Activated T-helper 1 cell treated with Interleukin-2 at 50 U/mL for 16 hours (primary cell): ENCODE measurements at regions not wholly inside any gene's neighbourhood (a gene's known extent, or its start where the extent isn't known, plus 50 kb on each side); places are given as distances from the start of the nearest gene placed in this dataset.

ENCODE experiments used
- DNase-seq: peaks from one replicate; pipeline ENCODE4 v3.0.0-alpha.2; 2020; ENCODE audit warnings: low read depth

DNA sequence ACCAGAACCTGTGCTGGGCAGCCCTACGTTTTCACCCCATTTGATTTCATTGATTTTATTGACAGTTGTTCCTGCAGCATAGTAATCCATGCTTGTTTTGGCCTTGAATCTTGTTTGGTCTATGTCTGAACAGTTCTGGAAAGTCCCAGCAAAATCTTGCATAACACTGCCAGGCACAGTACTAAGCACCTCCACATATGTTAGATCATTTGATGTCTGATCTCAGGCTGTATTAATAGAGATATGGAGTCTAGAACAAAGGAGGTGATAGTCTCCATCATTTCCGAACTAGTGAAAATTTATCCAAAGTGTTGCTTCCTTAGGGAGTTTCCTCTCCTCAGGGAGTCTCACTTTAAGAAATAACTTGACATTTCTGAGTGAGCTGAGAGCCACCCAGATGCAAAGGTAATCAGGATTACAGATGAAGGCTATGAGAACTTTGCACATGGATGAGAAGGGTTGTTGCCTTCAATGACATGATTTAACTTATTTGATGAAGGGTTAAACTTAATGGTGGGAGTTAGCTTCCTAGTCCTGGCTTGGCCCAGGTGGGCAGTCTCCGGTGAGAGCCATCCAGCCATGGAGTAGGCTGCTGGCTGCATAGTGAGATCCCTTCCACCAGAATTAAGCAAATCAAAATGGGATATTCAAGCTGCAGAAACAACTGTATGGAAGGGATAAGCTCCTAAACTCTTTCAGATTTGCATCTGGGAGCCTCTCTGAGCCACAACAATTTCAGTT is 173.8 kb upstream of the MVB12B start:
- no peak for DNase-seq

- no peak for DNase-seq
Observed at GRCh38 chr9:126153382-126153781, 173.2 kb upstream of the MVB12B start.

DNA sequence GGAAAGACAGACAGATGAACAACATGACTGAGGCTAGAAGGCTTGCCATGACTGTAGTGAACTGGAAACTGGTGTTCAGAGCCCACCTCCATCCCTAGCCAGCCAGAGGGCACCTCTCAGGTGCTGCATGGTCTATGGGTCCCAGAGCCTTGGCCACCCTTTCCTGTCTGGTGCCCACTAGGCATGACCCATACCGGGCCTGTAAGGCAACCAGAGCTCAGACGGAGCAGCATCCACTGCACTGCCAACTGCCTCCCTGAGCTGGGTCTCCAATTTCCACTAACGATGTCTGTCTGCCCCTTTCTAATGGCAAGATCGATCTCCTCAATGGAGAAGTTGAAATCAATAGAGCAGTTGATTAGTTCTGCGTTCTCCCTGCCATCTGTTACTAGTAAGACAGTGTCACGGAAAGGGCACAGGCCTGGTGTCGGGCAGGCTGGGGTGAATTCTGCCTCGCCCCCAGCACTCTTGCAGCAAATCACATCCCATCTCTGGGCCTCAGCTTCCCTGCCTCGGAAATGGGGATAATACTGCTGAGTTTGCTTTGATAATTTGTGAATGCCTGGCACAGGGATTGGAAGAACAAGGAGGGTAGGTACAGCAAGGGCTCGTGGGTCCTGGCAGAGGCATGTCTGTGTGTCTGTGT is 172.3 kb upstream of the MVB12B start:
- no peak for DNase-seq

DNA sequence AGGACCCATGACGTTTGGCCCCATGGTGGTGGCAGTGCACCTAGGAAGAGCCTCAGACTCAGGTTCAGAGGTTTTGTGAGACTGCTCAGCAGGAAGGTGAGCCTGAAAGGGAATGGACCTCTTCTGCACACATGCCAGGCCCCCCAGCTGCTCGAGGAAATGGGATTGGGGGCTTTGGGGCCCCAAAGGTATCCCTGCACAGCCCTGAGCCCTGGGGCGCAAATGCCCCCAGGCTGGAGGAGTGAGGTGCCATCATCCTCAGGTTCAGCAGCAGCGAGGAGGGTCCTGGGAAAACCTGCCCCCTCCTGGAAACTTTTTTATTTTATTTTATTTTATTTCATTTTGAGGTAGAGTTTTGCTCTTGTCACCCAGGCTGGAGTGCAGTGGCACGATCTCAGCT is 171.8 kb upstream of the MVB12B start:
- DNase-seq: no peak

- DNase-seq: no peak
Observed at GRCh38 chr9:126155756-126156664, 170.6 kb upstream of the MVB12B start.

DNA sequence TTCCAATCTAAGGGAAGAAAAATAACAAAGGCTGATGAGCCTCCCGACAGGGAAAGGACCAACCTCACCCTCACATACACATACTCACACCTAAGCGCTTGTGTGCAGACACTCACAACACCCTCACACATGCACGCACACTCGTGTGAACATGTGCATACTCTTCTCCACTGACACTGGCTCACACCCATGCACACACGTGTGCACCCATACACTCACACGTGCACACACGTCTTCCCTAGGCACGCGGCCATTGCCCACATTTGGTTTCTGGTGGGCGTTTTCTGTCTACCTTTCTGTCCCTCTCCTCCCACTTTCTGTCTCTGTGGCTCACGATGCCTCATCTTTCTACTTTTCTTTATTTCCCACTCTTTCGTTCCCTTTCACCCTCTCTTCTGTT is 169.7 kb upstream of the MVB12B start:
- DNase-seq: no peak

- DNase-seq: no peak
Observed at GRCh38 chr9:126157423-126157822, 169.2 kb upstream of the MVB12B start.

DNA sequence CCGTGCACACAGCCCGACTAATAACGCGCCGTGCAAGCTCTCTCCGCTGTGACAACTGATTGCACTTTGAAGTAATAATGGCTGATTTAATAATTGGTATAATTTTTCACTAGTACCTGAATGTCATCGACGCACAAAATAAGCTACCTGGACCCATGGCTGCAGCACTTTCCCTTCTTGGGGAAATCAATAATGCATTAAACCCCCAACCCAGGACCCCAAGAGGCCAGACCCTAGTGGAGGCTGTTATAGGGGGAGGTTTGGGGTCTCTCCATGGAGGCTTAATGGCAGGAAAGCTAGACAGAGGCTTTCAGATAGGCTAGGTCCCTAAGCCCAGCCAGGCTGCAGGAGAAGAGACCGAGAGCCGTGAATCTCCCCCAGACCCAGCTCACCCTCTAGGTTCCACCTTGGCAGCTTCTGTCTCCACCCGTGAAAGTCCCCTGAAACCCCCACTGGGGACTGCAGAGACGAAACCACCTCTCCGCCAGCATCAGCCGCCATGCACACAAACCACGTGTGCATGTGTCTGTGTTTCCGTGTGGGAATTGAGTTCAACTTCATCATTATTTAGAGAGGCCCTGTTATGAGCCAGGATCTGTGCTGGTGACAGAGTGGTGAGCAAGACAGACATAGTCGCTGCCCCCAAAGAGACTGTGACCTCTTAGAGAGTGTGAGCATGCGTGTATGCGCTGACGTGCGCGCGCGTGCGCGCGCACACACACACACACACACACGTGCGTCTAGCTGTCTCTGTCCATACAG is 168.6 kb upstream of the MVB12B start:
- DNase-seq: no peak

DNA sequence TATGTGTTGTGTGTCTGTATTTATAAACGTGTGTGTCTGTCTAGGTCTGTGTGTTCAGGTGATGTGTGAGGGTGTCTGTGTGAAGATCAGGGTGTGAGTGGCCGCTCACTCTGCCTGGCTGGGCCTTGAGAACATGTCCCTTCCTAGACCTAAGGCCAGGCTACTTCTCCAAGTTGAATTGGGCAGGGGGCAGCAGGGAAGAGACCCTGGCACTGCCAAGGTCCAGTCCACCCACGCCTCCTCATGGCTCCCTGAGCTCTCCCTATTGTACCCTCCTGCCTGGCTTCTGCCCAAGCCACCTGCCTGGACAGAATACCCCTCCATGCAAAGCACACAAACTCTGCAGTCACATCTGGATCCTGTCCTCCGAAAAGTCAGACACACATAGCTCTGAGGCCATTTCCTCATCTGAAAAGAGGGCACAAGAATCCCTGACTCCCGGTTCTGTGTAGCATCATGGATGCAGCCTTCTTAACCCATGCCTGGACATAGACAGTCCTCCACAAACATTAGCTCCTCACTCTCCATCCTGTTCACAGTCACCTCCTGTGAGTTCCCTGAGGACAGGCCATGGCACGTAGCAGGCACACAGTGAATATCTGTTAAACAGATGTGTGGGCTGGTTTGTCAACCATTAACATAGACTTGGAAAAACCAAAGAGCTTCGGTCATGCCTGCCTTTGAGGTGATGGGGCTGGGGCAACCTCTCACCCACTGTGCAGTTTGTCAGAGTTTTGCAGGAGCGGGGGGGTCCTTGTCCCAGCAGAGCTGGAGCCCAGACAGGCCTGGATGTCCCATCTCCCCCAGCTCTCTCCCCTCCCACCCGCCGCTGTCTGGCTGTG is 167.8 kb upstream of the MVB12B start:
- no peak for DNase-seq

- DNase-seq: no peak
Observed at GRCh38 chr9:126159430-126160060, 167.1 kb upstream of the MVB12B start.

- no peak for DNase-seq
Observed at GRCh38 chr9:126160067-126160853, 166.4 kb upstream of the MVB12B start.

DNA sequence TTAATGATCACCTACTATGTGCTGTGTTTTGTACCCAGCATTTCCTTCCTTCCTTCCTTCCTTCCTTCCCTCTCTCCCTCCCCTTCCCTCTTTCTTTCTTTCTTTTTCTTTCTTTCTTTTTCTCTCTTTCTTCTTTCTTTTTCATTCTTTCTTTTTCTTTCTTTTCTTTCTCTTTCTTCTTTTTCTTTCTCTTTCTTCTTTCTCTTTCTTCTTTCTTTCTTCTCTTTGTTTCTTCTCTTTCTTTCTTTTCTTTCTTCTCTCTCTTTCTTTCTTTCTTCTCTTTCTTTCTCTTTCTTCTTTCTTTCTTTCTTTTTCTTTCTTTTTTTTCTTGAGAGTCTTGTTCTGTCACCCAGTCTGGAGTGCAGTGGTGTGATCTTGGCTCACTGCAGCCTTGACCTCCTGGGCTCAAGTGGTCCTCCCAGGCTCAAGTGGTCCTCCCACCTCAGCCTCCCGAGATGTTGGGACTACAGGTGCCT is 165.7 kb upstream of the MVB12B start:
- no peak for DNase-seq

DNA sequence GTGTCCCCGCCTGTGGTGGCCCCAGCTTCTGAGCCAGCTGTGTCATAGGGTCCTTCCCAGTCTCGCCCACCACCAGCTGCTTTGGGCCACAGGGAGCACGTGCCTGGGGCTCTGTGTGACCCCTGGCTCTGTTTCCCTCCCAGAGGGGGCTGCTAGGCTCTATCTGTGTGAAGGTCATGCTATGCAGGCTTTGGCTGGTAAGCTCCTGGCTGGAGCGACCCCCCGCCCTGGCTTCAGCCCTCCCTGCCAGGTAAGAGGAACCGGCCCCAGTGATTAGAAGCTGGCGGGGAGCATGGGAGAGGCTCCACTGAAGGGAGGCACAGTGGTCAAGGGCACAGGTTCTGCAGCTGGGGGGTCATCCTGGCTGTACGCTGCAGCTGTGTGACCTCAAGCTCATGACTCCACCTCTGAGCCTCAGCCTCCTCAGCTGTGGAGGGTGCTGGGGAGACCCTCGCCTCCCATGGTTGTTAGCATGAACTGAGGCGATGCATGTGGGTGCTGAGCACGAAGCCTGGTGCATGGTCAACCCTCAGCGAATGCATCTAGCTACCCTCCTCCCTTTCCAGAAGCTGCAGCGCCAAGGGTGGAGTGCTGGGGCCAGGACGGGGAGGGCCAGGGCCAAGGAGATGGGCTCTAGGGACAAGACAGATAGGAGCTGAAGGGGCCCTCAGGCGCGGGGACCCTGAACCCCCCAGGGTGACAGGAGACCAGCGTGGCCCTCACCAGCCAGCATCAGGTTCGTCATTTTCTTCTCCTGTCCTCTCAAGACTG is 163.8 kb upstream of the MVB12B start:
- no peak for DNase-seq

DNA sequence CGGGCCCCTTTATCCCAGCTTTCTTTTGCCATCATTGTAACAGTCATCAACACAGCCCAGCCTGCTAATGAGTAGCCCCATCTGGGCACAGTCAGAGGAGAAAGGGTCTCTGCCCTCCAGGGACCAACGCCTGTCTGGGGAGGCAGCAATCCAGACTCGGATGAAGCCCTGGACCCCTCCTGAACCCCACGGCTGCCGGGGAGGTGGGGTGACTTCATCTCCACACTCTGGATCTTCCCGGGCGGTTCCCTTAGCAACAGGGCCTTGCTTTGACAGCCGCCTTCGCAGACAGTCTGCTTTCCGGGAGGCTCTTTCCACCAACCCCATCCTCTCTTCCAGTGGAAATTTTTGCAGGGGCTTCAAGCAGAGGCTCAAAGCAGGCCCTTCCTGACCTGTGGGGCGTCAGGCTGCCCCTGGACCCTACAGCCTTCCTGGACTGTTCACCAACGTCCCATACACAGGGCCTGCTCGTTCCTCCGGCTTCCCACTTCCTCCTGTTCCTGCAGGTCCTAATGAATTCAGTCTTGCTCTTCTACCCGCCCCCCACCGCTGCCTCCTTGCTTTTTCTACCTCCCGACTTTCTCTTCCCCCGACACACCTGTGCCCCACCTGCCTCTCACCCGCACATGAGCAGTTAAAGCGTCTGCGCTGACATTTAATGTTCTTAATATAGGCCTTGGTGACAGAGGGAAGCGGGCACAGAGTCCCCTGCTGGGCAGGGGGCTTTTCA is 161.7 kb upstream of the MVB12B start:
- no peak for DNase-seq

DNA sequence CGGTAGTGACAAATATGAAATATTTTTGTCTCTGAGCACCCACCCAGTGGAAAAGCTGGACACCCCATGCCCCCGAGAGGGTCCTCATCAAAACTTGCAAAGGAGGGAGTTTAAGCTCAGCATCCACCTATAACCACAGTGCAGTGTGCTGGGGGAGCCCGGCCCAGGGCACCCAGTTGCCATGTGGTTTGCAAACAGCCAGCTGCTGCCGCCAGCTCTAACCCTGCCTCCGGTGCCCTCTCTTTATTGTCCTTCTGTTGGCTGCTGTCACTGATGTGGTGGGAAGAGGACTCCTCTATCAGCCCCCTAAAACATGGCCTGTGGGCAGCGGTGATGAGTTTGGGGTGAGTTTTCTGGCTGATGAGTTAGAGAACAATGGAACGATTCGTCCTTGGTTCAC is 160.9 kb upstream of the MVB12B start:
- DNase-seq: no peak

- DNase-seq: no peak
Observed at GRCh38 chr9:126166291-126166690, 160.3 kb upstream of the MVB12B start.

DNA sequence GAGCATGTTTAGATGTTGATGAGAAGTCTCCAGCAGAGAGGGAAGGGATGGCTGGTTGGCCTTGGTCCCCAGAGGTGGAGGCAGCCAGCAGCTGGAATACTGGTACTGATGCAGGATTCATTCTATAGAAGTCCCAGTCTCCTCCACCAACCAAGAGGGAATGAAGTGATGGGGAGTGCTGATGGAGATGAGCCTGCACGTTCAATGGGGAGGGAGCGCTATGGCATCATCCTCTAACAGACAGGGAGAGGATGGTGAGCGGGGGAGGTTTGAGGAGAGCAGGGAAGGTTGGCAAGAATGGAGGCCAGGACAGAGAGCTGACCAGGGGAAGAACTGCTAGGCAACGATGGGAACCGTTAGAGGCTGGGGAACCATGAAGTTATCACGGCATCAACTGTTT is 159.8 kb upstream of the MVB12B start:
- no peak for DNase-seq

- no peak for DNase-seq
Observed at GRCh38 chr9:126169736-126170135, 156.9 kb upstream of the MVB12B start.
